DOHH2 (cell line): ENCODE measurements at regions not wholly inside any gene's neighbourhood (a gene's known extent, or its start where the extent isn't known, plus 50 kb on each side); places are given as distances from the start of the nearest gene placed in this dataset.

Source experiments
- H3F3A ChIP-seq: fragments of 200-600 bp; sonication (generic), shearing (Covaris generic); 2 replicates; pipeline ENCODE4 v1.6.0; 2016; ENCODE audit warnings: antibody characterized with exemption, mild to moderate bottlenecking; ENCODE audit not compliant: control insufficient read depth, insufficient read depth
- H3K27ac ChIP-seq: fragments of 200-600 bp; sonication (generic); 2 replicates; pipeline ENCODE4 v1.5.1; 2014; ENCODE audit warnings: low read depth, mild to moderate bottlenecking, low read length, moderate library complexity
- H3K27me3 ChIP-seq: fragments of 200-600 bp; sonication (generic); 2 replicates; pipeline ENCODE4 v1.6.1; 2014; ENCODE audit warnings: mild to moderate bottlenecking, low read length, mixed read lengths; ENCODE audit not compliant: control insufficient read depth
- H3K36me3 ChIP-seq: fragments of 200-600 bp; sonication (generic); 2 replicates; pipeline ENCODE4 v1.6.1; 2014; ENCODE audit warnings: mild to moderate bottlenecking, low read length, moderate library complexity, mixed read lengths; ENCODE audit not compliant: control insufficient read depth
- H3K4me1 ChIP-seq: fragments of 200-600 bp; sonication (generic); 2 replicates; pipeline ENCODE4 v1.6.1; 2014; ENCODE audit warnings: mild to moderate bottlenecking, low read length, mixed read lengths; ENCODE audit not compliant: control insufficient read depth
- H3K4me2 ChIP-seq: fragments of 200-600 bp; sonication (generic); 2 replicates; pipeline ENCODE4 v1.6.0; 2014; ENCODE audit warnings: mild to moderate bottlenecking, low read length, moderate library complexity
- H3K4me3 ChIP-seq: fragments of 200-600 bp; sonication (generic); 2 replicates; pipeline ENCODE4 v1.5.1; 2014; ENCODE audit warnings: mild to moderate bottlenecking, low read length, mixed read lengths
- H3K79me2 ChIP-seq: fragments of 200-600 bp; sonication (generic); 2 replicates; pipeline ENCODE4 v1.6.1; 2014; ENCODE audit warnings: mild to moderate bottlenecking, low read length, mixed read lengths; ENCODE audit not compliant: control insufficient read depth
- H3K9me2 ChIP-seq: fragments of 200-600 bp; sonication (generic); replicated peaks from 2 replicates; pipeline ENCODE4 v1.6.1; 2014; ENCODE audit warnings: mild to moderate bottlenecking, low read length, mixed read lengths; ENCODE audit not compliant: control insufficient read depth
- H3K9me3 ChIP-seq: fragments of 200-600 bp; sonication (generic); 2 replicates; pipeline ENCODE4 v1.6.1; 2014; ENCODE audit warnings: antibody characterized with exemption, low read length, mixed read lengths; ENCODE audit not compliant: control insufficient read depth, insufficient read depth
- H4K20me1 ChIP-seq: fragments of 200-600 bp; sonication (generic); 2 replicates; pipeline ENCODE4 v1.6.0; 2014; ENCODE audit warnings: low read depth, mild to moderate bottlenecking, antibody characterized with exemption, low read length, moderate library complexity; ENCODE audit not compliant: control insufficient read depth, insufficient read depth
- CTCF ChIP-seq: fragments of 200-600 bp; sonication (generic); IDR thresholded peaks from one replicate; pipeline ENCODE4 v1.5.1; 2014; ENCODE audit warnings: antibody characterized with exemption, mild to moderate bottlenecking, low read depth, low read length; ENCODE audit not compliant: poor library complexity, severe bottlenecking
- EZH2phosphoT487 ChIP-seq: fragments of 200-600 bp; sonication (generic); IDR thresholded peaks from 2 replicates; pipeline ENCODE4 v1.6.1; 2017; ENCODE audit warnings: borderline replicate concordance, mild to moderate bottlenecking, antibody characterized with exemption, low read length, moderate library complexity, mixed read lengths

- TF ChIP-seq EZH2phosphoT487, result no peak
- TF ChIP-seq CTCF, result no peak
- no peak overlapping the region for H3K4me2 ChIP-seq
Observed at GRCh38 chr12:66066137-66066928, 64.2 kb downstream of the LLPH start.

GRCh38 chr12:66065641-66066136 lies 64.9 kb downstream of the LLPH start:
- H4K20me1 ChIP-seq, result no peaks in the 10 kb centered on the region
- no peaks in the 10 kb centered on the region for H3K79me2 ChIP-seq
- no peaks in the 10 kb centered on the region for H3K9me2 ChIP-seq
- peaks cover 30% of the 10 kb centered on the region for H3K27me3 ChIP-seq
- H3K4me3 ChIP-seq, result no peak overlapping the region
- no peaks in the 10 kb centered on the region for H3K4me1 ChIP-seq
- no peak for TF ChIP-seq EZH2phosphoT487
- no peak for TF ChIP-seq CTCF
- H3F3A ChIP-seq, result no peaks in the 10 kb centered on the region
- no peaks in the 10 kb centered on the region for H3K36me3 ChIP-seq
- H3K27ac ChIP-seq, result no peak overlapping the region
- no peak overlapping the region for H3K4me2 ChIP-seq
- H3K9me3 ChIP-seq, result no peaks in the 10 kb centered on the region

More at GRCh38 chr12:66066137-66066928, 64.2 kb downstream of the LLPH start:
- no peaks in the 10 kb centered on the region for H3K36me3 ChIP-seq
- H3K4me1 ChIP-seq, result no peaks in the 10 kb centered on the region
- peaks cover 30% of the 10 kb centered on the region for H3K27me3 ChIP-seq
- H3K4me3 ChIP-seq, result no peak overlapping the region
- no peaks in the 10 kb centered on the region for H3K9me2 ChIP-seq
- no peaks in the 10 kb centered on the region for H3K9me3 ChIP-seq
- no peak overlapping the region for H3K27ac ChIP-seq
- no peaks in the 10 kb centered on the region for H3F3A ChIP-seq
- no peaks in the 10 kb centered on the region for H3K79me2 ChIP-seq
- no peaks in the 10 kb centered on the region for H4K20me1 ChIP-seq

- H3K9me3 ChIP-seq, result no peaks in the 10 kb centered on the region
- H3K36me3 ChIP-seq, result no peaks in the 10 kb centered on the region
- peaks cover 34% of the 10 kb centered on the region for H3K27me3 ChIP-seq
- H3K4me1 ChIP-seq, result no peaks in the 10 kb centered on the region
- no peak for TF ChIP-seq CTCF
- no peak for TF ChIP-seq EZH2phosphoT487
- no peak overlapping the region for H3K4me2 ChIP-seq
- H3F3A ChIP-seq, result no peaks in the 10 kb centered on the region
- no peak overlapping the region for H3K27ac ChIP-seq
- H3K4me3 ChIP-seq, result no peak overlapping the region
- no peaks in the 10 kb centered on the region for H4K20me1 ChIP-seq
- H3K9me2 ChIP-seq, result no peaks in the 10 kb centered on the region
- H3K79me2 ChIP-seq, result no peaks in the 10 kb centered on the region
Observed at GRCh38 chr12:66065150-66065549, 65.4 kb downstream of the LLPH start.
